GM12891 (cell line): ENCODE measurements at regions not wholly inside any gene's neighbourhood (a gene's known extent, or its start where the extent isn't known, plus 50 kb on each side); places are given as distances from the start of the nearest gene placed in this dataset.

Experiments
- DNase-seq: peaks from one replicate; pipeline ENCODE4 v3.0.0; 2011; ENCODE audit warnings: low spot score; ENCODE audit not compliant: insufficient read length
- FAIRE-seq: peaks from 2 replicates; lab custom pipeline; 2011; peaks lifted over from hg19 to GRCh38; lab: Jason Lieb, UNC
- PAX5 ChIP-seq: IDR thresholded peaks from 2 replicates; pipeline ENCODE4 v1.6.1; 2011; ENCODE audit warnings: low read length, moderate library complexity, mild to moderate bottlenecking; ENCODE audit not compliant: insufficient read depth, severe bottlenecking
- POLR2A ChIP-seq: IDR thresholded peaks from 2 replicates; pipeline ENCODE4 v1.6.1; 2011; ENCODE audit warnings: low read depth, low read length, control low read depth
- POLR2AphosphoS5 ChIP-seq: IDR thresholded peaks from 2 replicates; pipeline ENCODE4 v1.6.1; 2011; ENCODE audit warnings: low read depth, low read length, control low read depth
- POU2F2 ChIP-seq: IDR thresholded peaks from 2 replicates; pipeline ENCODE4 v1.6.1; 2011; ENCODE audit warnings: low read depth, mild to moderate bottlenecking, control low read depth, low read length, moderate library complexity
- SPI1 ChIP-seq: IDR thresholded peaks from 2 replicates; pipeline ENCODE4 v1.6.1; 2011; ENCODE audit warnings: low read depth, low read length, control low read depth
- TAF1 ChIP-seq: IDR thresholded peaks from 2 replicates; pipeline ENCODE4 v1.6.1; 2011; ENCODE audit warnings: low read depth, low read length, control low read depth

DNA sequence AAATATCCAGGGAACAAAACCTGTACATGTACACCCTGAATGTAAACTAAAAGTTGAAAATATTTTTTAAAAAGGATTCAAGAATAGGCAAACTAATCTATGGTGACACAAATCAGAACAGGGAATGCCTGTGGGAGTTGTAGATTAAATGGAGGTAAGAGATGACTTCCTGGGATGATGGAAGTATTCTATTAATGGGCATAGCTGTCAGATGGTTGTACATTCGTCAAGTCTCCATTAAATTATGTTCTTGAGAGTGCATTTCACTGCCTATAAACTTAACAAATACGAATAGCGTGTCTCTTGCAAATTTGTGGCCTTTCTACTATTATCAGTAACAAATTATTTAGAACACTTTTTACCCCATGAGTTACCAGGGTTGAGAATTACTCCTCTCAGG lies 207.0 kb downstream of the HNMT start:
- no peak for FAIRE-seq
- DNase-seq = no peak
- TF ChIP-seq TAF1 (no peak), POU2F2 (no peak), PAX5 (no peak), SPI1 (no peak), POLR2AphosphoS5 (no peak), POLR2A (no peak)

GRCh38 chr2:138175066-138175465 lies 210.8 kb downstream of the HNMT start:
- DNase-seq (no peak), FAIRE-seq (no peak)
- no peak for TF ChIP-seq SPI1
- no peak for TF ChIP-seq POU2F2
- TF ChIP-seq POLR2AphosphoS5 = no peak
- no peak for TF ChIP-seq PAX5
- TF ChIP-seq POLR2A = no peak
- no peak for TF ChIP-seq TAF1

GRCh38 chr2:138176862-138177439 lies 212.7 kb downstream of the HNMT start:
- DNase-seq (no peak), FAIRE-seq (no peak)
- TF ChIP-seq TAF1 (no peak), SPI1 (no peak), POLR2A (no peak), PAX5 (no peak), POU2F2 (no peak), POLR2AphosphoS5 (no peak)

GRCh38 chr2:138177693-138178092 lies 213.4 kb downstream of the HNMT start:
- DNase-seq (no peak), FAIRE-seq (no peak)
- no peak for TF ChIP-seq TAF1
- no peak for TF ChIP-seq POLR2AphosphoS5
- no peak for TF ChIP-seq PAX5
- TF ChIP-seq SPI1 = no peak
- TF ChIP-seq POU2F2 = no peak

DNA sequence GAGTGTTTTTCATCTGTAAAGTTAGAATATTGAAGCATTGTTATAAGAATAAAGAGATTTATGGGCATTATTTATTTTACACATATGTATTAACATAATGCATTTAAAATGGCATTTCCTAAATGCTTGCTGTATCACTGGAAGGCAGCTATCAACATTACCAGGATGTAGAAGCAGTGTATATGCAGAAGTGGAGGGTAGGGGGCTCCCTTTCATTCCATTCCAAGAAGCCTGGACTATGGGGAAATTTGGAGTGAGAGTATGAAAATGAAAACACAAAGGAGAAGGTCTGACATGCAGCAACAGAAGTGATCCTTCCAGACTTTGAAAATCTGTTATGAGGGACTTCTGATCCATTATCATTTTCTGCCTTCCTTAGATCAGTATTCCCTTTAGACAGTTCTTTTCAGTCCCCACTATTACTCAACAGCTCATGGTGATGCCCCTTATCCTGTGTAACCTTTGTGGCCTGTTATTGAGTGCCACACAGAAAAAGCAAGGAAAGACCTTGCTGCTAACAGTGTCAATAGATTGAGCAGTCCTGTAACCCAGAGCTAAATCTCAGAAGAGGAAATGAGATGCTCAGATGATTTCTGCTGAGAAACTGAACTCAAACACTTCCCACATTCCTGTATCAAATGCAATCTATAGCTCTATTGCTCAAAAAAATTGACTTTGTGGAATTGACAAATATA lies 216.6 kb downstream of the HNMT start:
- FAIRE-seq (no peak), DNase-seq (no peak)
- TF ChIP-seq SPI1 (no peak), TAF1 (no peak), POU2F2 (no peak), PAX5 (no peak), POLR2A (no peak), POLR2AphosphoS5 (no peak)

DNA sequence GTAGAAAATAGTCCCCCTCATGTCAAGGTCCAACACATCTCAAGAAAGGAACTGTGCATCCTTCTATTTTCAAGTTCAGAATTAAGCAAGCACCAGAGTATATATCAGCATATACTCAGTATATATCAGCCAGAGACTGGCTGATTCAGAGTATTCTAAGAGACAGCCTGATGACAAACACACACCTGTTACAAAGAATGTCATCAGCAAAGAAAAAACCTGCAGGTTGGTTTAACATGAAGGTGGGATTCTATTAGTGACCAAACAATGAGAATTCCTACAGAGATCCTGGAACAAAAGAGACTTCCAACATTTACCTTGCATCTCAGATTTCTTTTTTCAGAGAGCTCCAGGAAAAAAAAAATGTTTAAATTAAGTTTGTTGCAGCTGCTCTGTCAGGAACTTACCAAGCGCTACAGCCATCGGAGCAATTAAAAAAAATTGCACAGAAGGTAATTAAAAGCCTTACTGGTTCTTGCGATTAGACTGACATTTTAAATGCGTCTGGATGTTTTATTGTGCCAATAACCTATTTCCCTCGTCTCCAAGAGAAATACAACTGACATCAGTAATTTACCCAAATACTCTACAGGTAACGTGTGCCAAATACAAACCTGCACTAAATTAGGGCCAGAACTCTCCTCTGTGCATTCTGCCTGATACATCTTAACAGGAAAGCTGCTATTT lies 218.1 kb downstream of the HNMT start:
- no peak for TF ChIP-seq SPI1
- TF ChIP-seq POU2F2 = no peak
- no peak for TF ChIP-seq POLR2A
- TF ChIP-seq POLR2AphosphoS5 = no peak
- no peak for TF ChIP-seq TAF1
- TF ChIP-seq PAX5 = no peak
- FAIRE-seq = no peak
- no peak for DNase-seq

- TF ChIP-seq POU2F2 (no peak), POLR2AphosphoS5 (no peak), TAF1 (no peak), PAX5 (no peak), SPI1 (no peak), POLR2A (no peak)
- DNase-seq (no peak), FAIRE-seq (no peak)
Measured at GRCh38 chr2:138182937-138183312, 218.7 kb downstream of the HNMT start.

- no peak for DNase-seq
Measured at GRCh38 chr2:138183705-138184104, 219.4 kb downstream of the HNMT start.

DNA sequence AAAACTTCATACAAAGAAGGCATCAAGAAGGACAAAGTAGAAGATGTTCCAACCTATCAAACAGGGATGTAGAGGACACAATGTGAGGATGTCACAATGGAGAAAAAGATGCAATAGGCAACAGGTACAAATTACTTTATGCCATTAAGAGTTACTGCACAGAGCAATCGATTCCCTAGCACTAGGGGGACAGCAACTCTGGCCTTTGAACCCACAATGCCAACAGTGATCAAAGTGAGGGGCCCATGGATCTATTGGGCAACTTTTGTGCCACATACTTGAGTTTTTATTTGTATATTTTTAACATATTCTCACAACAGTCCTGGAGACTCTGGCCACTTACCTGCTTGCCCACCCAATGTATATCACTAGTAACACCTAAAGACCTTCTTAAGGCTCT lies 220.2 kb downstream of the HNMT start:
- DNase-seq (no peak), FAIRE-seq (no peak)
- TF ChIP-seq PAX5 = no peak
- TF ChIP-seq SPI1 = no peak
- no peak for TF ChIP-seq POLR2AphosphoS5
- no peak for TF ChIP-seq POU2F2
- no peak for TF ChIP-seq POLR2A
- TF ChIP-seq TAF1 = no peak

More at GRCh38 chr2:138183705-138184104, 219.4 kb downstream of the HNMT start:
- no peak for FAIRE-seq
- no peak for TF ChIP-seq TAF1
- TF ChIP-seq SPI1 = no peak
- no peak for TF ChIP-seq POLR2AphosphoS5

GRCh38 chr2:138185827-138186226 lies 221.6 kb downstream of the HNMT start:
- TF ChIP-seq TAF1 (no peak), POU2F2 (no peak), POLR2AphosphoS5 (no peak), SPI1 (no peak), PAX5 (no peak), POLR2A (no peak)
- FAIRE-seq (no peak), DNase-seq (no peak)

DNA sequence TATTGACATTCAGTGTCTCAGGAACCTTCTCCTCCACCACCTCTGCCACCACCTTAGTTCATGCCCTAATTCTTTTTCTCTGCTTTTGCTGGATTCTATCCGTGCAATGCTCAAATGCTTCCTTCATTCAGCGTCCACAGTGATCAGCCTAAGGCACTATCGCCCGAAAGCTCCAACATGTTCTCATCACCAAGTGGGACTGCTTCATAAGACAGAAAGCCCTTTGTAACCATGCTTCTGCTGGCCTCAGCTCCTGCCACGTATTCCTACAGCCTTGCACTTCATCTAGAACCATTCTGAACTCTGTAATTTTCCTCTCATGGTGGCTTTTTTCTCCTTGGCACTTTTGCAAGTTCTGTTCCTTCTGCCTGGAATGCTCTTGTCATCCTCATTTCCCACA lies 222.9 kb downstream of the HNMT start:
- TF ChIP-seq POLR2AphosphoS5 = no peak
- no peak for TF ChIP-seq POU2F2
- no peak for TF ChIP-seq PAX5
- no peak for TF ChIP-seq TAF1
- DNase-seq (no peak), FAIRE-seq (no peak)
